ENCODE measurements at regions not wholly inside any gene's neighbourhood (a gene's known extent, or its start where the extent isn't known, plus 50 kb on each side); places are given as distances from the start of the nearest gene placed in this dataset.

GRCh38 chr6:6712449-6713403 lies 124.2 kb downstream of the LY86 start:
- CTCF ChIA-PET (ENCODE audit: low intra/inter-chr PET ratio) = no interaction called here
- WGBS (ENCODE audit: insufficient coverage, low coverage, missing lambda C conversion rate) = 32% methylated on average over 25 of the region's 25 CpGs
- H3K9me1 ChIP-seq (ENCODE audit: control insufficient read depth, insufficient read depth, low read length) = no peaks in the 10 kb centered on the region
- intact Hi-C loops (cut with micrococcal nuclease) (loop anchor here (5.0 kb wide), 1 partner anchor 455 kb away; no protein-coding TSS in a partner anchor), in situ Hi-C loops (cut with MboI) (no loop called here)
- no peaks in the 10 kb centered on the region for H3K36me3 ChIP-seq (ENCODE audit: control insufficient read depth, insufficient read depth, low read length)
- no peaks in the 10 kb centered on the region for H3K9me3 ChIP-seq (replicated peaks; ENCODE audit: control insufficient read depth, insufficient read depth, low read depth, low read length)
- H3K9ac ChIP-seq (ENCODE audit: insufficient read depth in 1 of 2, low read depth in 2 of 2, low read length in 2 of 2) = peak overlapping the region; percentile 58 to 84
- H3K4me2 ChIP-seq (ENCODE audit: insufficient read depth, low read length) = peak overlapping the region; percentile 62
- peak overlapping the region; percentile 23 for H3K27ac ChIP-seq (ENCODE audit: extremely low read depth, low read depth, low read length)
- no TSS peak for BruUV-seq (replicated peaks)
- peak overlapping the region; percentile 97 for H2AFZ ChIP-seq (ENCODE audit: low read depth, low read length)
- H3K79me2 ChIP-seq (ENCODE audit: control insufficient read depth, insufficient read depth, low read length) = no peaks in the 10 kb centered on the region
- no peak overlapping the region for H3K4me3 ChIP-seq
- ATAC-seq (peak; percentile 92), FAIRE-seq (peak; percentile 94), DNase-seq (ENCODE audit: extremely low read depth in 1 of 4, low spot score in 3 of 4) (peak; percentile 68 to 92 (median 82))
- no peaks in the 10 kb centered on the region for H3K27me3 ChIP-seq (ENCODE audit: control insufficient read depth in 2 of 2, insufficient read depth in 2 of 2, low read length in 2 of 2)
- POLR2A ChIA-PET = interaction anchor here (0.6 to 2.6 kb wide), 12 partner anchors 10 to 776 kb away, joined by 3 to 13 read pairs (median 4); no protein-coding TSS in a partner anchor
- peaks cover 28 to 49% of the 10 kb centered on the region in 2 experiments for H3K4me1 ChIP-seq (replicated peaks in 1 of 2; ENCODE audit: control insufficient read depth in 2 of 2, insufficient read depth in 2 of 2, low read length in 2 of 2)
- H4K20me1 ChIP-seq (replicated peaks; ENCODE audit: control insufficient read depth, insufficient read depth, low read length) = no peaks in the 10 kb centered on the region
- TF ChIP-seq HNRNPLL (IDR thresholded peaks at IDR 0.05; ENCODE audit: low read depth, low read length, poor library complexity, severe bottlenecking) = no peak
- no peak for TF ChIP-seq RERE (CRISPR knock-in tag; IDR thresholded peaks at IDR 0.05; ENCODE audit: borderline replicate concordance)
- TF ChIP-seq RBM25 (IDR thresholded peaks at IDR 0.05; ENCODE audit: low read depth, low read length, severe bottlenecking) = no peak
- no peak for TF ChIP-seq ZBTB7A (IDR thresholded peaks at IDR 0.05; ENCODE audit: borderline replicate concordance, control insufficient read depth, low read depth, low read length)
- TF ChIP-seq RFX1 (IDR thresholded peaks at IDR 0.05) = no peak
- TF ChIP-seq MNT (conservative IDR thresholded peaks at IDR 0.05) = peak in 1 of 2 experiments; percentile 71; a peak in 2 of 4 replicates
- no peak for TF ChIP-seq ZNF431 (CRISPR knock-in tag; IDR thresholded peaks at IDR 0.05)
- no peak for TF ChIP-seq GATAD2B (IDR thresholded peaks at IDR 0.05; ENCODE audit: borderline replicate concordance)
- no peak for TF ChIP-seq POU5F1 (IDR thresholded peaks at IDR 0.05; ENCODE audit: borderline replicate concordance, low read depth, low read length, partially characterized antibody)
- TF ChIP-seq ATF4 (CRISPR knock-in tag; IDR thresholded peaks at IDR 0.05) = peak; percentile 72
- TF ChIP-seq MCM2 (IDR thresholded peaks at IDR 0.05; ENCODE audit: low read depth) = no peak
- TF ChIP-seq TAF15 (IDR thresholded peaks at IDR 0.05; ENCODE audit: low read depth, low read length) = no peak
- no peak for TF ChIP-seq ZSCAN29 (IDR thresholded peaks at IDR 0.05)

Data from K562 (cell line).